Left ventricle myocardium inferior (tissue), 1 donor: ENCODE measurements at regions not wholly inside any gene's neighbourhood (a gene's known extent, or its start where the extent isn't known, plus 50 kb on each side); places are given as distances from the start of the nearest gene placed in this dataset.

Experiments used
- DNase-seq: peaks from one replicate; pipeline ENCODE4 v3.0.0-alpha.2; 2020
- H3K27ac ChIP-seq: fragments of 200-600 bp; replicated peaks from 2 replicates; pipeline ENCODE4 v1.8.0; 2021
- H3K27me3 ChIP-seq: fragments of 200-600 bp; 2 replicates; pipeline ENCODE4 v1.8.0; 2021; ENCODE audit warnings: low read depth
- H3K36me3 ChIP-seq: fragments of 200-600 bp; 2 replicates; pipeline ENCODE4 v1.8.0; 2021
- H3K4me1 ChIP-seq: fragments of 200-600 bp; 2 replicates; pipeline ENCODE4 v1.8.0; 2021
- H3K4me3 ChIP-seq: fragments of 200-600 bp; 2 replicates; pipeline ENCODE4 v1.8.0; 2021; ENCODE audit warnings: mild to moderate bottlenecking, moderate library complexity
- H3K9me3 ChIP-seq: fragments of 200-600 bp; replicated peaks from 2 replicates; pipeline ENCODE4 v1.8.0; 2021
- CTCF ChIP-seq: fragments of 200-600 bp; IDR thresholded peaks from 2 replicates; pipeline ENCODE4 v1.8.0; 2021; ENCODE audit warnings: antibody characterized with exemption, mild to moderate bottlenecking, borderline replicate concordance
- intact Hi-C: fragments of 100-400 bp; cut with micrococcal nuclease; formaldehyde crosslinking; loops from one replicate; pipeline ENCODE4 v1.11.0; 2022
- donor health status: DM: no; HTN: yes; CAD: no; lungs with severe emphysema.

DNA sequence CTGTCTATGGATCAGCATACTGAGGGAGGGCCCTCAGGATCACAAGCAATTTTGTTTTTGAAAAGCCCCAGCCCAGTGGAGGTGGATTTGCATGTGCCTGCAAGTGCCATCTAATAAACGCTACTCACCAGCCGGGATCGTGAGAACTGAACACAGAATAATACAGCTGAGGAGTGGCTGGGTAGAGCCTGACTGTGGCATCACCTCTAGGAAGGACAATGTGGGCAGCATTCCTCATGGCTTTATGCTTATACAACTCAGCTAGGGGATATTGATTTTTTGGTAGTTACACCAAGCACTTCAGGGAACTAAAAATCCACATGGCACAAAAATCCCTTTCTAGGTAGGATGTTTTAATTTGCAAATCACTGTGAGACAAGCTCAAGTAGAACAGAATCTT is 72.7 kb upstream of the PALS2 start:
- intact Hi-C loops, result no loop called here
- H3K36me3 ChIP-seq, result no peaks in the 10 kb centered on the region
- no peaks in the 10 kb centered on the region for H3K4me1 ChIP-seq
- no peaks in the 10 kb centered on the region for H3K9me3 ChIP-seq
- H3K27me3 ChIP-seq, result peaks cover 21% of the 10 kb centered on the region
- no peak for TF ChIP-seq CTCF
- H3K27ac ChIP-seq, result no peak overlapping the region
- no peak overlapping the region for H3K4me3 ChIP-seq
- no peak for DNase-seq

DNA sequence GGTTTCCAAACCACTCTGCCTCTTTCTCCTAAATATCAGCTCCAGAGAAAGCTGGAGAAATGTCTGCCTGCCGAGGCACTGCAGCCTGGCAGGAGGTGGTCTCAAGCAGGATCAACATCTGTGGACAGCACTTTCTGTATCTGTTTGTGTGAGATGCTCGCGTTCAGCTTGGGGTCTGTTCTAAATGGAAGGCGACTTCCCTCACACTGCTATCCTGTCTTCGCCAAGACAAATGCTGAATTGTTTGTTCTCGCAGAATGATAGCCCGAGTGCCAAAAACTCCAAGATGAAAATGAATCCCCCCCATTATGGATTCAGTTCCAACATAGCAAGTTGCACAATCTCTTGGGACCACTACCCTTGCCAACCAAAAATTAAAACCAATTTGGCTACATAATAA is 72.2 kb upstream of the PALS2 start:
- TF ChIP-seq CTCF, result no peak
- no peaks in the 10 kb centered on the region for H3K4me1 ChIP-seq
- no peaks in the 10 kb centered on the region for H3K9me3 ChIP-seq
- intact Hi-C loops, result no loop called here
- no peak overlapping the region for H3K27ac ChIP-seq
- H3K36me3 ChIP-seq, result no peaks in the 10 kb centered on the region
- peaks cover 21% of the 10 kb centered on the region for H3K27me3 ChIP-seq
- no peak for DNase-seq
- H3K4me3 ChIP-seq, result no peak overlapping the region

GRCh38 chr7:24501443-24502134 is 71.7 kb upstream of the PALS2 start:
- Histone ChIP-seq H3K27me3 (peaks cover 17% of the 10 kb centered on the region), H3K27ac (no peak overlapping the region), H3K36me3 (no peaks in the 10 kb centered on the region), H3K9me3 (no peaks in the 10 kb centered on the region), H3K4me1 (no peaks in the 10 kb centered on the region), H3K4me3 (no peak overlapping the region)
- intact Hi-C loops, result no loop called here
- no peak for TF ChIP-seq CTCF
- no peak for DNase-seq

DNA sequence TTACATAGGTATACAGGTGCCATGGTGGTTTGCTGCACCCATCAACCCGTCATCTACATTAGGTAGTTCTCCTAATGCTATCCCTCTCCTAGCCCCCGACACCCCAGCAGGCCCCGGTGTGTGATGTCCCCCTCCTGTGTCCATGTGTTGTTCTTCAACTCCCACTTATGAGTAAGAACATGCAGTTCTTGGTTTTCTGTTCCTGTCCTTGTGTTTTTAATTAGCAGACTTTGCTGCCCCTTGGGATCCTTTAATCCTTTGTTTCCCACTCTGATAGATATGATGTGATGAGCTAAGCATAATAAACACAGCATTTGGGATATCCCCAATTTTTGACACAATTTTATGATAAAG is 71.1 kb upstream of the PALS2 start:
- H3K36me3 ChIP-seq, result no peaks in the 10 kb centered on the region
- H3K9me3 ChIP-seq, result no peaks in the 10 kb centered on the region
- intact Hi-C loops, result no loop called here
- peaks cover 12% of the 10 kb centered on the region for H3K27me3 ChIP-seq
- no peak for DNase-seq
- no peaks in the 10 kb centered on the region for H3K4me1 ChIP-seq
- TF ChIP-seq CTCF, result no peak
- no peak overlapping the region for H3K4me3 ChIP-seq
- H3K27ac ChIP-seq, result no peak overlapping the region

DNA sequence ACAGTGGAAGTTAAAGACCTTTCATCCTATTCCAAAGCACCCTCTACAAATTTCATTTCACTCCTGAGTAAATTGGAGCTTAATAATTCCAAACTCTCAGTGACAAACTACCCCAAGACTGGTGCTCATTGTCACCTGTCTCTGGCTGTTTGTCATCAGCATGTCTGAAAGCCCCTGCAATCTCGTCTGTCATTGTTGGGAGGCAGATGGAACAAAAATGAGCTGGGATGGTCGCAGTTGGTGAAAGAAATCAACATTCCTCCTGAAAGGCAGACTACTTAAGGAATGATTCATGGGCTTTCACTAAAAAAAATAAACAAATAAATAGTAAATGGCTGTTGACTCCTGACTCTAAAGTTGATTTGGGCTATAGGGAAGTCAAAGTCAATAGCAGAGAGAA is 69.7 kb upstream of the PALS2 start:
- H3K4me3 ChIP-seq, result no peak overlapping the region
- intact Hi-C loops, result no loop called here
- no peaks in the 10 kb centered on the region for H3K9me3 ChIP-seq
- no peak for TF ChIP-seq CTCF
- H3K27ac ChIP-seq, result no peak overlapping the region
- peaks cover 2% of the 10 kb centered on the region for H3K27me3 ChIP-seq
- no peaks in the 10 kb centered on the region for H3K36me3 ChIP-seq
- DNase-seq, result no peak
- no peaks in the 10 kb centered on the region for H3K4me1 ChIP-seq
